Uterus (tissue), 2 donors: ENCODE measurements at regions not wholly inside any gene's neighbourhood (a gene's known extent, or its start where the extent isn't known, plus 50 kb on each side); places are given as distances from the start of the nearest gene placed in this dataset.

Source experiments
- CTCF ChIP-seq, 4 experiments: fragments of 200-600 bp in 2 of 4; fragments of 450-650 bp in 2 of 4; sonication (generic) in 2 of 4; IDR thresholded peaks; one replicate each; pipeline ENCODE4 v1.5.1; 2016 to 2019; ENCODE audit warnings: antibody characterized with exemption in 4 of 4, mild to moderate bottlenecking in 2 of 4, moderate library complexity in 1 of 4
- POLR2A ChIP-seq, 2 donors: fragments of 450-650 bp; IDR thresholded peaks; one replicate each; pipeline ENCODE4 v1.6.1; 2016; ENCODE audit warnings: antibody characterized with exemption in 2 of 2, mild to moderate bottlenecking in 1 of 2, moderate library complexity in 1 of 2

GRCh38 chr4:57850141-57850540 lies 740.0 kb upstream of the IGFBP7 start:
- TF ChIP-seq CTCF (IDR thresholded peaks at IDR 0.05) (no peak), POLR2A (IDR thresholded peaks at IDR 0.05) (no peak)
